GM18499 (cell line): ENCODE measurements at regions not wholly inside any gene's neighbourhood (a gene's known extent, or its start where the extent isn't known, plus 50 kb on each side); places are given as distances from the start of the nearest gene placed in this dataset.
"Not testable (repeated sequence)": the region's sequence is repeated elsewhere in the genome, so short reads cannot be mapped to it uniquely, and the experiment has no call there.

Experiments used
- ATAC-seq: cut with Tn5 transposase; IDR thresholded peaks from one replicate; pipeline ENCODE4 v1.9.1; 2021; ENCODE audit warnings: moderate number of reproducible peaks; ENCODE audit not compliant: insufficient read depth, unreplicated experiment

GRCh38 chr5:174457141-174457678 lies 267.2 kb upstream of the MSX2 start:
- ATAC-seq, result no peak

DNA sequence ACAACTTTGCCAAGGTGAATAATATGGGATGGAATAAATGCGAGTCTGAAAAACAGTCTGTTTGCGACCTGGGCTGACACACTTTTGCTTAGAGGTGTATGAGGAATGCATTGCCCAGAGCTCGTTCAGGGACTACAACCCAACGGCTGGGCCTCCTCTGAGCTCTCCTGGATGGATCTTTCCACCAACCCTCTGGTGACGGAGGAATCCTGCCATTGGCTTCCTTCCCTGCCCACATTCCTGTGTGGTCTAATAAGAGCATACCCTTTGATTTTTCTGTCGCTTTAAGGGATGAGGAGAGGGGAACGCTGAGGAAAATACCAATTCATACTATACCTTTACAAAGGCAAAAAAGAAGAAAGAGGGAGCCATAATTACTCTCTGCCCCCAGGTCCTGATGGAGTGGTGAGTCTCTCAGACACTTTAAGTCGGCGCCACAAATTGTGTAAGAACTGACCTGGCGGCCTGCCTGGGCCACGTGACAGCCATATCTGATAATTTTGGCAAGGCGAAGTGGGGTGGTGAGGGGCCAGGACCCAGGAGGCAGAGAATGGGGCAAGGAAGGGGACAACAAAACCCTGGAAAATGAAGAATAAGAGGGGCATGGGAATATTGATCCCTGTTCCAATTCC lies 265.2 kb upstream of the MSX2 start:
- ATAC-seq, result no peak

DNA sequence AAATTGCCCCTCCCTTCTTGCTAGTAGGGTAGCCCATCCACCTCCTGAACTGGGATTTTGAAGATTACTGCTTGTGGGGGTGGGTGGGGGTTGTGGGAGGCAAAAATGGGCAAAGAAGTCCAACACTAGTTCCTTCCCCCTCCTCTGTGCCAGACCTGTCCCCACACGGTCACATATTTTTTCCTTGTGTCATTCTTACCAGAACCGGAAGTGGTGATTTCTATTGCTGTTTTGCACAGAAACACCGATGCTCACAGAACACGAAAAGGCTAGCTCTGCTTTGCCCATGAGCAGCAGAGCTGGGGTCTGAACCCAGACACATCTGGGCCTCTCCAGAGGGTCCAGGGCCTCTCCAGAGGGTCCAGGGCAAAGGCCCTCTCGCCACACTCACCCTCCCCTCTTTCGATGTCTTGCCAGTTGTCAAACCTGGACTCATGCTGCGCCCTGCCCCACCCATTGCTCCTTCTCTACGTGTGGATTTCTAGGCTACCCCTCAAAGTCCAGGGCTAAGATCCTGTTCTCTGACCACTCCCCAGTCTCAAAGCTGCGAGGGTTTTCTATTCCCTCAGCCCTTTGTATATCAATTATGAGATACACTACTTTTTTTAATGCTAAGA lies 264.4 kb upstream of the MSX2 start:
- no peak for ATAC-seq

- no peak for ATAC-seq
Observed at GRCh38 chr5:174462129-174462528, 262.3 kb upstream of the MSX2 start.

- ATAC-seq, result no peak
Observed at GRCh38 chr5:174464504-174465165, 259.7 kb upstream of the MSX2 start.

- ATAC-seq, result not testable (repeated sequence)
Observed at GRCh38 chr5:174471528-174471927, 252.9 kb upstream of the MSX2 start.

DNA sequence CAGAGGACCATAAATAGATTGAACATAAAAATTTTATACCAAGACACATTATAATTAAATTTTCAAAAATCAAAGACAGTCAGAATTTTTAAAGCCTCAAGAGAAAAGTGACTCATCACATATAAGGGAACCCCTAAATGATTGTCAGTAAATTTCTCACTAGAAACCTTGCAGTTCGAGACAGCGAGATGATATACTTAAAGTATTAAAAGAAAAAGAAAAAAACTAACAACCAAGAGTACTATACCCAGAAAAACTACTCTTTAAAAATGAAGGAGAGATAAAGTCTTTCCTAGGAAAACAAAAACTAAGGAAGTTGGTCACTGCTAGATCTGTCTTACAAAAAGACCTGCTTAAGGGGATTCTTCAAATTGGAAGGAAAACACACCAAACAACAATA lies 251.4 kb upstream of the MSX2 start:
- no peak for ATAC-seq

GRCh38 chr5:174476001-174476400 lies 248.4 kb upstream of the MSX2 start:
- not testable (repeated sequence) for ATAC-seq

DNA sequence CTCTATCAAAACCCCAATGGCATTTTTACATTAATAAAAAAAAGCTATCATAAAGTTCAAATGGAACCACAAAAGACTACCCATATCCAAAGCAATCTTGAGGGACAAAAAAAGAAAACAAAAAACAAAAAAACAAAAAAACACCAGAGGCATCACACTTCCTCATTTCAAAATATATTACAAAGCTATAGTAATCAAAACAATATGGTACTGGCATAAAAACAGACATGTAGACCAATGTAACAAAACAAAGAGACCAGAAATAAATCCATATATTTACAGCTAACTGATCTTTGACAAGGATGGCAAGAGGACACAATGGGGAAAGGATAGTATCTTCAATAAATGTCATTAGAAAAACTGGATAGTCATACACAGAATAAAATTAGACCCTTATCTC lies 245.1 kb upstream of the MSX2 start:
- ATAC-seq, result no peak

DNA sequence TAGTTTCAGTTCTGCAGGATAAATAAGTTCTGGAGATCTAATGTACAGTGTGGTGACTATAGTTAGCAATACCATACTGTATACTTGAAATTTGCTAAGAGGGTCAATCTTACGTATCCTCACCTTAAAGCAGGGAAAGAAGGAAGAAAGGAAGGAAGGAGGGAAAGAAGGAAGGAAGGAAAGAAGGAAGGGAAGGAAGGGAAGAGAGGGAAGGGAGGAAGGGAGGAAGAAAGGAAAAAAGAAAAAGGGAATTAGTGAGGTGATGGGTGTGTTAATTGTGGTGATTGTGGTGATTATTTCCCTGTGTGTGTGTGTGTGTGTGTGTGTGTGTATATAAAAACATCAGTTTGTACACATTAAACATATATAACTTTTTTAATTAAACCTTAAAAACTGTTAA lies 242.6 kb upstream of the MSX2 start:
- ATAC-seq, result no peak

GRCh38 chr5:174482607-174483024 lies 241.8 kb upstream of the MSX2 start:
- ATAC-seq, result no peak

DNA sequence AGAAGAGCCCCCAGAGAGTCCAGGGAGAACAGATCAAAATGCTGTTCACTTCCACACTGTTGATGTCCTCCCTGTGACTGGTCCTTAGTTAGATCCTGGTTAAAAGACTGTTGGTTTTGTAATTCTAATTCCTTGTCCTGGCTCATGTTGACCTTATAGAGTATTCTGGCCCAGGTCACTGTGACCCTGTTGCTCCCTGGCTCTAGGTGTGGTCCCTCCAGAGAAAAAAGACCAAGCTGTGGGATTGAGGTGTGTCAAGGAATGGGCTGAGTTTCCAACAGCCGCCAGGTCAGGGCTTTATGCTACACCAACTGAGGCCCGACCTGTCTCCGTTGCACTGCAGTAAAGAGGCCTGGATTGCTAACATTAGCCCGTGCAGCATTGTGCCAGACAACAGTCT lies 241.0 kb upstream of the MSX2 start:
- ATAC-seq, result no peak

DNA sequence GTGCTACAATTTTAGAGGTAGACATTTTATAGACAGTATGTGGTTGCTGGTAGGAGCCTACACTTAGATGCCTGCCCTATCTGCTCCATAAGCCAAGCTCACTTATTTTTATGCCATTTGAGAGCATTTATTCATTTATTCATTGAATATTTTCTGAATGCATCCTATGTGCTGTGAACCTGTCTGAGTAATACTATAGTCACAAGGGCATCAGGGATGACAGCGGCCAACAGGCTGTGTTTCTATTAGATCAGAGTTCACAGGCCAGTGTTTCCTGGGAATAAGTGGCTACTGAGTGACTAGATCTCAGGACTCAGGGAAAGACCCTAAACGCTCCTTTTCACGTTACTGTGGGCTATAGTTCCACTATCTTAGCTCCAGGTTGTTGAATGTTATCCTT lies 235.2 kb upstream of the MSX2 start:
- no peak for ATAC-seq

DNA sequence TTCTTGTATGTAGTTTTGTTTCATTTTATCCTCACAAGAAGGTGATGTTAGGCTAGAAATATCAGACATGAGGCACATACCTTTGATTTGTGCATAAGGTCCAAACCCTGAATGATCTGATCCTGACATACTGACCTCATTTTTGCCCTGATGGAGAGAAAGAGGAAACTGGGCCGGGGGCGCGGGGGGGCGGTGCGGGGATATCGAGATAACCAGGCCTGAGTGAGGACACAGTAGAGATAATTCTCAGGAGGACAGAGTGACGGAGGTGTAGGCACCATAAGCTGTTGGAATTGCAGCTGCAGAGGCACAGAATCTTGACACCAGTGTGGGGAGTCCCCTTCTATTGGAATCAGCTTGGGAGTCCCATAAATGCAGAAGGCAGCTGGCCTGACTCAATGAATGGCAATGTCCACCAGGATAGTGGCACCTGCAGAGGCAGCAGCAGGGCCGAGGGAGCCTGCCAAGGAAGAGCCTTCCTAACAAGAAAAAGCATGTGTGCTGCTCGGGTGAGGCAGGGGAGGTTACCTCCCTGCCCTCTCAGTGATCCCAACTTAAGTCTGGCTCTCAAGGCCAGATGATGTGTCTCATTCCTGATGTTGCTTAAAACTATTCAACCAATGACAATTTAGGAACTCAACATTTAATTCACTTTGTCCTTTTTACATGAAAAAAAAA lies 234.3 kb upstream of the MSX2 start:
- ATAC-seq, result no peak

DNA sequence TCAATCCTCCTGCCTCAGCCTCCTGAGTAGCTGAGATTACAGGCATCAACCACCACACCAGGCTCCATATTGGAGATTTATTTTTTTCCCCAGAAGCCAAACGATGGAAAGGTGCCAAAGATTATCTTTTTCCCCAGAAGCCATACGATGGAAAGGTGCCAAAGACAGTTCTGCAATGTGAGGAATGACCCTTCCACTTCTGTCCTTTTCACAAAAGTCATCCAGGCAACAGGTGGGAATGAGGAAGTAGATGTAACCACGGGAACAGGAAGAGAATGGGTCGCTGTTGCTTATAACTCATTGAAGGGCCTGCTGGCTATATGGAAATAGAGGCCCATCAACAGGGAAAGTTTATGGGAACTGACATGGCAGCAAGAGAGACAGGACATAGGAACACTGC lies 233.7 kb upstream of the MSX2 start:
- no peak for ATAC-seq

- no peak for ATAC-seq
Observed at GRCh38 chr5:174491265-174491664, 233.1 kb upstream of the MSX2 start.

- ATAC-seq, result no peak
Observed at GRCh38 chr5:174491761-174492350, 232.5 kb upstream of the MSX2 start.

DNA sequence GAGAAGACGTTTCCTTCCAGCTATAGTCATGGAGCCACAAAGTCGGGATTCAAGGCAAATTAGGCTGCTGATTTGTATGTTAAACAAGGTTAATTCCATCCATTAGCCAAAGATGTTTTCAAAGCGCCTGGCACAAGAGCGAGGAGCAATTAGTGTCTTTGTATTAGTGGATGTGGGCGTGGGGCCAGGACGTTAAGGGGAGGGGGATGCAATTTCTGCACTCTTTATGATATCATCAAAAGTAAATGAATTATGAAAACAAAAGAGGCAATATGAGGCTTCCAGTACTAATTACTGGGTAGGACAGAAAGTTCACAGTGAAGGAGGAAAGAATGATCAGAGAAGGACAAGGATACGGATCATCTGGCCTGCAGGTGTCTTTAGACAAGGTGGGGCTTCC lies 230.9 kb upstream of the MSX2 start:
- ATAC-seq, result no peak

DNA sequence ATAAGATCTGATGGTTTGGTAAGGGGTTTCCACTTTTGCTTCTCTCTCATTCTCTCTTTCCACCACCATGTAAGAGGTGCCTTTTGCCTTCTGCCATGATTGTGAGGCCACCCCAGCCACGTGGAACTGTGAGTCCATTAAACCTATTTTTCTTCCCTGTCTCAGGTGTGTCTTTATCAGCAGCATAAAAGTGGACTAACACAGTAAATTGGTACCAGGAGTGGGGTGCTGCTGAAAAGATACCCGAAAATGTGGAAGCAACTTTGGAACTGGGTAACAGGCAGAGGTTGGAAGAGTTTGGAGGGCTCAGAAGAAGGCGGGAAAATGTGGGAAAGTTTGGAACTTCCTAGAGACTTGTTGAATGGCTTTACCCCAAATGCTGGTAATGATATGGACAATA lies 226.4 kb upstream of the MSX2 start:
- ATAC-seq, result not testable (repeated sequence)

GRCh38 chr5:174498575-174498974 lies 225.8 kb upstream of the MSX2 start:
- ATAC-seq, result not testable (repeated sequence)

GRCh38 chr5:174500636-174501035 lies 223.7 kb upstream of the MSX2 start:
- ATAC-seq, result no peak
